Loucy (cell line): ENCODE measurements at regions not wholly inside any gene's neighbourhood (a gene's known extent, or its start where the extent isn't known, plus 50 kb on each side); places are given as distances from the start of the nearest gene placed in this dataset.

ENCODE experiments used
- CTCF ChIP-seq: fragments of 200-600 bp; sonication (generic); conservative IDR thresholded peaks from 2 replicates; pipeline ENCODE4 v1.5.1; 2014; ENCODE audit warnings: mild to moderate bottlenecking, antibody characterized with exemption, low read length
- EZH2phosphoT487 ChIP-seq: fragments of 200-600 bp; IDR thresholded peaks from 2 replicates; pipeline ENCODE4 v1.6.1; 2018; ENCODE audit warnings: antibody characterized with exemption, mild to moderate bottlenecking, moderate library complexity, borderline replicate concordance

- TF ChIP-seq CTCF (no peak), EZH2phosphoT487 (no peak)
These were observed 183.3 kb downstream of the CCDC59 start for GRCh38 chr12:82174936-82175335.
